IgD-negative memory B cell (primary cell): ENCODE measurements at regions not wholly inside any gene's neighbourhood (a gene's known extent, or its start where the extent isn't known, plus 50 kb on each side); places are given as distances from the start of the nearest gene placed in this dataset.

Experiments
- H3K27ac Mint-ChIP-seq, 3 donors: one replicate each; pipeline ENCODE4 v1.8.0; 2020 to 2022; ENCODE audit warnings: mild to moderate bottlenecking in 3 of 3, mixed read lengths in 3 of 3, moderate library complexity in 1 of 3
- H3K27me3 Mint-ChIP-seq: one replicate; pipeline ENCODE4 v1.8.0; 2021; ENCODE audit warnings: mixed read lengths
- H3K36me3 Mint-ChIP-seq: one replicate; pipeline ENCODE4 v1.8.0; 2020; ENCODE audit warnings: mild to moderate bottlenecking, mixed read lengths
- H3K4me1 Mint-ChIP-seq, 3 donors: one replicate each; pipeline ENCODE4 v1.8.0; 2020 to 2022; ENCODE audit warnings: mixed read lengths in 3 of 3, mild to moderate bottlenecking in 1 of 3
- H3K4me3 Mint-ChIP-seq, 4 donors: one replicate each; pipeline ENCODE4 v1.8.0; 2020 to 2022; ENCODE audit warnings: mild to moderate bottlenecking in 4 of 4, mixed read lengths in 4 of 4, moderate library complexity in 3 of 4
- H3K9me3 Mint-ChIP-seq, 3 donors: one replicate each; pipeline ENCODE4 v1.8.0; 2020 to 2021; ENCODE audit warnings: mixed read lengths in 3 of 3, mild to moderate bottlenecking in 1 of 3

GRCh38 chr2:129205766-129206165, 773.7 kb upstream of the RAB6C start:
- Mint-ChIP-seq H3K9me3 (peaks cover 0 to 4% (median 2%) of the 10 kb centered on the region in 3 donors), H3K36me3 (peaks cover 1% of the 10 kb centered on the region), H3K27me3 (peaks cover 3% of the 10 kb centered on the region), H3K27ac (peak overlapping the region in 1 of 3 donors; percentile 50), H3K4me3 (no peak overlapping the region), H3K4me1 (no peaks in the 10 kb centered on the region)

GRCh38 chr2:129212299-129212958, 767.0 kb upstream of the RAB6C start:
- peaks cover 4% of the 10 kb centered on the region for H3K36me3 Mint-ChIP-seq

GRCh38 chr2:129224022-129224421, 755.4 kb upstream of the RAB6C start:
- Mint-ChIP-seq H3K9me3 (no peaks in the 10 kb centered on the region), H3K4me1 (no peaks in the 10 kb centered on the region), H3K27ac (no peak overlapping the region), H3K4me3 (no peak overlapping the region), H3K27me3 (no peaks in the 10 kb centered on the region), H3K36me3 (no peaks in the 10 kb centered on the region)

More at GRCh38 chr2:129212299-129212958, 767.0 kb upstream of the RAB6C start:
- no peak overlapping the region for H3K4me3 Mint-ChIP-seq
- H3K9me3 Mint-ChIP-seq: peaks cover 0 to 4% (median 1%) of the 10 kb centered on the region in 3 donors
- H3K27ac Mint-ChIP-seq: no peak overlapping the region
- peaks cover 4% of the 10 kb centered on the region for H3K27me3 Mint-ChIP-seq
- H3K4me1 Mint-ChIP-seq: no peaks in the 10 kb centered on the region

DNA sequence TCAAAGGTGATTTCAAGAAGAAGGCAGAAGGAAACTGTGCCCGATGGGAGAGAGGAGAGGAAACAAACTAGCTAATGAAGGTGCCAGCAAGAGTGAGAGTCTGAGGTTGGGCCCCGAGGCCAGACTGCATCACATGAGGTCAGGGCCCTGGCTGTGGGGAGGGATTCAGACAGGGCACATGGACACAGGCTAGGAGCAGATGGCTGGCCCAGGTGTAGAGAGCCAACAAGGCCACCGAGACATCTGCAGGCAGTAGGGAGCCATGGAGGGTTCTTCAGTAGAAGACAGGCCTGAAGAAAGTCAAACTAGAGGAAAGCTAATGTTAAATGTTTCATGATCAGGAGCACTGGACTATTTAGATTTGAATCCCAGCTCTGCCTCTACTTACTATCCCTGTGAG, 755.0 kb upstream of the RAB6C start:
- no peak overlapping the region for H3K4me3 Mint-ChIP-seq
- no peak overlapping the region for H3K27ac Mint-ChIP-seq
- H3K27me3 Mint-ChIP-seq: no peaks in the 10 kb centered on the region
- no peaks in the 10 kb centered on the region for H3K4me1 Mint-ChIP-seq
- no peaks in the 10 kb centered on the region for H3K36me3 Mint-ChIP-seq
- H3K9me3 Mint-ChIP-seq: no peaks in the 10 kb centered on the region

GRCh38 chr2:129229196-129229595, 750.3 kb upstream of the RAB6C start:
- no peaks in the 10 kb centered on the region for H3K4me1 Mint-ChIP-seq
- no peak overlapping the region for H3K27ac Mint-ChIP-seq
- H3K9me3 Mint-ChIP-seq: no peaks in the 10 kb centered on the region
- no peak overlapping the region for H3K4me3 Mint-ChIP-seq
- no peaks in the 10 kb centered on the region for H3K36me3 Mint-ChIP-seq
- H3K27me3 Mint-ChIP-seq: peaks cover 2% of the 10 kb centered on the region

GRCh38 chr2:129229830-129230441, 749.5 kb upstream of the RAB6C start:
- Mint-ChIP-seq H3K4me3 (no peak overlapping the region), H3K27ac (no peak overlapping the region), H3K36me3 (no peaks in the 10 kb centered on the region), H3K4me1 (no peaks in the 10 kb centered on the region), H3K9me3 (no peaks in the 10 kb centered on the region), H3K27me3 (peaks cover 2% of the 10 kb centered on the region)

DNA sequence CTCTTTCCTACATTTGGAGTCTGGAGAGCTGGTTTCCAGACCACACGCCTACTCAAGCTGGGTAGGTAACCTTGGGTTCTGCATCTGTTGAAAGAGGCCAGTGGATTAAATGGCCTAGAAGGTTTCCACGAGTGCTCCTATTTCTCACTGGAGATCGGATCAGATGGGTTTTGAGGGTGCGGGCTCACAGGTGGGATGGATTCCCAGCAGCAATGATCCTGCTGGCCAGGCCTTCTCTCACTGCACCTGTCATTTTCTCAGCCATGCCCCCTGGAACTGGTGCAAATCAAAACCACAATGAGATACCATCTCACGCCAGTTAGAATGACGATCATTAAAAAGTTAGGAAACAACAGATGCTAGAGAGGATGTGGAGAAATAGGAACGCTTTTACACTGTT, 747.5 kb upstream of the RAB6C start:
- no peak overlapping the region for H3K27ac Mint-ChIP-seq

GRCh38 chr2:129233166-129233565, 746.3 kb upstream of the RAB6C start:
- H3K9me3 Mint-ChIP-seq: peaks cover 0 to 9% (median 0%) of the 10 kb centered on the region in 3 donors

More for the DNA sequence above, 747.5 kb upstream of the RAB6C start:
- Mint-ChIP-seq H3K36me3 (no peaks in the 10 kb centered on the region), H3K4me1 (no peaks in the 10 kb centered on the region), H3K4me3 (no peak overlapping the region), H3K9me3 (peaks cover 0 to 9% (median 0%) of the 10 kb centered on the region in 3 donors), H3K27me3 (peaks cover 2% of the 10 kb centered on the region)

GRCh38 chr2:129233751-129234406, 745.6 kb upstream of the RAB6C start:
- H3K9me3 Mint-ChIP-seq: peaks cover 0 to 9% (median 0%) of the 10 kb centered on the region in 3 donors
- H3K4me3 Mint-ChIP-seq: no peak overlapping the region
- no peaks in the 10 kb centered on the region for H3K36me3 Mint-ChIP-seq
- H3K4me1 Mint-ChIP-seq: no peaks in the 10 kb centered on the region
- peaks cover 2% of the 10 kb centered on the region for H3K27me3 Mint-ChIP-seq
- H3K27ac Mint-ChIP-seq: no peak overlapping the region

More at GRCh38 chr2:129233166-129233565, 746.3 kb upstream of the RAB6C start:
- H3K4me1 Mint-ChIP-seq: no peaks in the 10 kb centered on the region
- H3K27ac Mint-ChIP-seq: no peak overlapping the region
- H3K36me3 Mint-ChIP-seq: no peaks in the 10 kb centered on the region
- no peak overlapping the region for H3K4me3 Mint-ChIP-seq
- H3K27me3 Mint-ChIP-seq: peaks cover 2% of the 10 kb centered on the region

DNA sequence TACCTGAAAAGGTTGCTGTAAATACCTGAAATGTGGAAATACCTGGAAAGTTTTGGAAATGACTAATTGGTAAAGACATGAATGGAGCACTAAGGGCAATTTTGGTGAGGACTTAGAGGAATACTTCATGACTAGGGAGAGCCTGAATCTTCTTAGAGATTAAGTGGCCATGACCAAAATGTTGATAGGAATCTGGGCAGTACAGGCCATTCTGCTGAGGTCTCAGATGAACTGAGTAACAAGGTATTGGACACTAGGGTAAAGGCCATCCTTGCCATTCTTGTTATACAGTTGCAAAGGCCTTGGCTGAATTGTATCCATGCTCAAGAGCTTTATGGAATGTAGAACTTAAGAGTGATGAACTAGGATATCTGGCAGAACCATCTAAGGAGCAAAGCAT, 742.9 kb upstream of the RAB6C start:
- Mint-ChIP-seq H3K4me1 (no peaks in the 10 kb centered on the region), H3K9me3 (peaks cover 0 to 9% (median 0%) of the 10 kb centered on the region in 3 donors), H3K4me3 (no peak overlapping the region), H3K27me3 (peaks cover 1% of the 10 kb centered on the region), H3K36me3 (no peaks in the 10 kb centered on the region), H3K27ac (no peak overlapping the region)

GRCh38 chr2:129237966-129238725, 741.3 kb upstream of the RAB6C start:
- no peaks in the 10 kb centered on the region for H3K4me1 Mint-ChIP-seq
- H3K9me3 Mint-ChIP-seq: peaks cover 0 to 9% (median 0%) of the 10 kb centered on the region in 3 donors
- H3K27ac Mint-ChIP-seq: no peak overlapping the region
- H3K4me3 Mint-ChIP-seq: no peak overlapping the region
- no peaks in the 10 kb centered on the region for H3K36me3 Mint-ChIP-seq
- H3K27me3 Mint-ChIP-seq: peaks cover 1% of the 10 kb centered on the region

- Mint-ChIP-seq H3K27ac (no peak overlapping the region), H3K4me3 (no peak overlapping the region), H3K27me3 (peaks cover 1% of the 10 kb centered on the region), H3K9me3 (peaks cover 0 to 9% (median 0%) of the 10 kb centered on the region in 3 donors), H3K36me3 (no peaks in the 10 kb centered on the region), H3K4me1 (no peaks in the 10 kb centered on the region)
Observed at GRCh38 chr2:129239141-129239540, 740.3 kb upstream of the RAB6C start.

- H3K4me1 Mint-ChIP-seq: no peaks in the 10 kb centered on the region
- H3K9me3 Mint-ChIP-seq: peaks cover 0 to 9% (median 0%) of the 10 kb centered on the region in 3 donors
- H3K27me3 Mint-ChIP-seq: peaks cover 1% of the 10 kb centered on the region
- no peaks in the 10 kb centered on the region for H3K36me3 Mint-ChIP-seq
- H3K27ac Mint-ChIP-seq: no peak overlapping the region
- no peak overlapping the region for H3K4me3 Mint-ChIP-seq
Observed at GRCh38 chr2:129240061-129240460, 739.4 kb upstream of the RAB6C start.

GRCh38 chr2:129242269-129242668, 737.2 kb upstream of the RAB6C start:
- no peak overlapping the region for H3K4me3 Mint-ChIP-seq
- peaks cover 1% of the 10 kb centered on the region for H3K27me3 Mint-ChIP-seq
- peaks cover 0 to 1% (median 0%) of the 10 kb centered on the region in 3 donors for H3K4me1 Mint-ChIP-seq
- H3K36me3 Mint-ChIP-seq: no peaks in the 10 kb centered on the region
- H3K27ac Mint-ChIP-seq: no peak overlapping the region
- peaks cover 0 to 2% (median 0%) of the 10 kb centered on the region in 3 donors for H3K9me3 Mint-ChIP-seq

DNA sequence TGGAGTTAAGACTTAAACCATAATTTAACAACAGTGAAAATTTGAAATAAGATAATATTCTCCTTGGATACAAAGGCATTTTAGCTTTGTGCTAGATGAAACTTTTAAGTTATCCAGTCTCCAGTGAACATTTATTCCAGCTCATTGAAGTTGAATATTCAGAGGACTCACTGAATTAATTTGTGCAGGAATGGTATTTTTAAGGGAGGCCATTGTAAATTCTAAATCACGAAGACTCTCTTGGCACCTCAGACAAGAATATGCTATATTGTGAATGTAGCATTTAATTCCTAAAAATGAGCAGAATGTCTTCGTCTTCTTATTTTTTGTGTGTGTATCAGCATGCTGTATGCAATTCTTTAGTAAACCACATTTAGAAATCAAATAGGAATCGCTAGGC, 731.7 kb upstream of the RAB6C start:
- peaks cover 2% of the 10 kb centered on the region for H3K36me3 Mint-ChIP-seq
- H3K27ac Mint-ChIP-seq: no peak overlapping the region
- peaks cover 0 to 2% (median 0%) of the 10 kb centered on the region in 3 donors for H3K9me3 Mint-ChIP-seq
- H3K27me3 Mint-ChIP-seq: no peaks in the 10 kb centered on the region
- no peak overlapping the region for H3K4me3 Mint-ChIP-seq
- H3K4me1 Mint-ChIP-seq: peaks cover 0 to 1% (median 0%) of the 10 kb centered on the region in 3 donors
